Vagina (tissue), 2 donors: ENCODE measurements at regions not wholly inside any gene's neighbourhood (a gene's known extent, or its start where the extent isn't known, plus 50 kb on each side); places are given as distances from the start of the nearest gene placed in this dataset.

ENCODE experiments used
- POLR2A ChIP-seq, 2 donors: fragments of 450-650 bp; IDR thresholded peaks; one replicate each; pipeline ENCODE4 v1.6.1; 2017; ENCODE audit warnings: antibody characterized with exemption in 2 of 2, mild to moderate bottlenecking in 2 of 2, moderate library complexity in 2 of 2
- POLR2AphosphoS5 ChIP-seq, 2 donors: sonication (generic); formaldehyde crosslinking; IDR thresholded peaks; one replicate each; pipeline ENCODE4 v1.9.0; 2017; ENCODE audit warnings: antibody characterized with exemption in 2 of 2, mild to moderate bottlenecking in 2 of 2, low read depth in 1 of 2; ENCODE audit not compliant: insufficient read depth in 1 of 2
- TF ChIP-seq, protein P1 (sequence below), 3 experiments: fragments of 450-650 bp in 2 of 3; fragments of 200-600 bp in 1 of 3; sonication (generic) in 1 of 3; IDR thresholded peaks; one replicate each; pipeline ENCODE4 v1.5.1; 2017 to 2019; ENCODE audit warnings: antibody characterized with exemption in 3 of 3, mild to moderate bottlenecking in 2 of 3, moderate library complexity in 2 of 3

DNA sequence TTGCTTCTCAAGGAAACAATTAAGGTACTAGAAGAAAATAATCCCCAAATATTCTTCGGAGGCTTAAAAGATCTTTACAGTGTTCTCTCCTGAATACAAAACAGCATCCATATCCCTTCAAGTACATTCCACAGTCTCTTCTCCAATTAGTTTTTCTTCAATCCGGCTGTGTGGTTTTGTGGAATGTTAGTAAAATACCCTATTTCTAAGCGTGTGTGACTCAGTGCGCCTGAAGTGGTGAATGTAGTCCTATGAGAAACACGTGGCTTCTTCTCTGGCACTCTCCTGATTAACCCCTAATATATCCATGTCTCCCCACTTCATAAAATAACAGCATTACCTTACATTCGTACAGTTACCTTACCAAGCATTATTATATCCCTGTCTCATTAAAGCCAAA, 570.2 kb downstream of the ARL4A start:
- TF ChIP-seq, protein P1, sequence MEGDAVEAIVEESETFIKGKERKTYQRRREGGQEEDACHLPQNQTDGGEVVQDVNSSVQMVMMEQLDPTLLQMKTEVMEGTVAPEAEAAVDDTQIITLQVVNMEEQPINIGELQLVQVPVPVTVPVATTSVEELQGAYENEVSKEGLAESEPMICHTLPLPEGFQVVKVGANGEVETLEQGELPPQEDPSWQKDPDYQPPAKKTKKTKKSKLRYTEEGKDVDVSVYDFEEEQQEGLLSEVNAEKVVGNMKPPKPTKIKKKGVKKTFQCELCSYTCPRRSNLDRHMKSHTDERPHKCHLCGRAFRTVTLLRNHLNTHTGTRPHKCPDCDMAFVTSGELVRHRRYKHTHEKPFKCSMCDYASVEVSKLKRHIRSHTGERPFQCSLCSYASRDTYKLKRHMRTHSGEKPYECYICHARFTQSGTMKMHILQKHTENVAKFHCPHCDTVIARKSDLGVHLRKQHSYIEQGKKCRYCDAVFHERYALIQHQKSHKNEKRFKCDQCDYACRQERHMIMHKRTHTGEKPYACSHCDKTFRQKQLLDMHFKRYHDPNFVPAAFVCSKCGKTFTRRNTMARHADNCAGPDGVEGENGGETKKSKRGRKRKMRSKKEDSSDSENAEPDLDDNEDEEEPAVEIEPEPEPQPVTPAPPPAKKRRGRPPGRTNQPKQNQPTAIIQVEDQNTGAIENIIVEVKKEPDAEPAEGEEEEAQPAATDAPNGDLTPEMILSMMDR (IDR thresholded peaks at IDR 0.05), result no peak
- no peak for TF ChIP-seq POLR2A (IDR thresholded peaks at IDR 0.05)
- TF ChIP-seq POLR2AphosphoS5 (IDR thresholded peaks at IDR 0.05; ENCODE audit: insufficient read depth in 1 of 2, low read depth in 1 of 2), result no peak
